CD4-positive, alpha-beta T cell treated with Interleukin-4 for 1 hour (primary cell): ENCODE measurements at regions not wholly inside any gene's neighbourhood (a gene's known extent, or its start where the extent isn't known, plus 50 kb on each side); places are given as distances from the start of the nearest gene placed in this dataset.
"Not testable (repeated sequence)": the region's sequence is repeated elsewhere in the genome, so short reads cannot be mapped to it uniquely, and the experiment has no call there.

Experiments
- DNase-seq, 2 donors: peaks; one replicate each; pipeline ENCODE4 v3.0.0-alpha.2; 2020 to 2022

DNA sequence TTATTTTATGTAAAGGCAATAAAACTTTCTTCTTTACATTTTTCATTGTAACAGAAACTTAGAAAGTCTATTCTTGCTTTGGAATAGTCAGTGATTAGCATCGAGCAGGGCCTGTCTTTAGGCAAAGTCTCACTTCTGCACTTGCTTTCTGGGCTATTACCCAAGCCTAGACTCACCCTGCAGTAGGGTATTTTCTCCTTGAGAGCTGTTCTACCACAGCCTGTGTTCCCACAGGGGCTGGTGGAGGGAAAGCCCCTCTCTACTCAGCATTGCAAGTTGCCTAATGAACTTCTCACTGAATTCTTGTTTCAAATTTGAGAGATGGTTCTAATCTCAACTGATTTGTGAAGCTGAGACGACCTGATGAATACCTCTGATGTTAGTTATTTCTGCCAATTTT is 111.7 kb upstream of the KLHL14 start:
- peak in 1 of 2 donors; percentile 57 for DNase-seq

DNA sequence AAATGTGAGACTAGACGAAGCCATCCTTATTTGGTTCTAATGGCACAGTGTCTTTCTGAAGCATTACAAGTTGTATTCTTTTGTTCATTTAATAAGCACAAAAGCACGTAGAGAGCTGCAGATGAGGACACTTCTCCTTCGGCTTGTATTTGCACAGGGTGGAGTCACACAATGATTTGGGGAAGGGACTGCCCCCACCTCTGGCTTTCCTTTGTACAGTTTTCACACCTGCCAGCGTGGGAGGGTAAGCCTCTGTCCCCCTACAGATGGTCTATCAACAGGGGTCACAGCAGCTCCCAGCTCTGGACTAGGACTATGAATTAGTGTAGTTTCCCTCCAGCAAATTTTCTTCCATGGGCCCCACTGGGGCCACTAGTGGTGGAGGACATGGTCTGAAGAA is 108.2 kb upstream of the KLHL14 start:
- peak in 1 of 2 donors; percentile 12 for DNase-seq

DNA sequence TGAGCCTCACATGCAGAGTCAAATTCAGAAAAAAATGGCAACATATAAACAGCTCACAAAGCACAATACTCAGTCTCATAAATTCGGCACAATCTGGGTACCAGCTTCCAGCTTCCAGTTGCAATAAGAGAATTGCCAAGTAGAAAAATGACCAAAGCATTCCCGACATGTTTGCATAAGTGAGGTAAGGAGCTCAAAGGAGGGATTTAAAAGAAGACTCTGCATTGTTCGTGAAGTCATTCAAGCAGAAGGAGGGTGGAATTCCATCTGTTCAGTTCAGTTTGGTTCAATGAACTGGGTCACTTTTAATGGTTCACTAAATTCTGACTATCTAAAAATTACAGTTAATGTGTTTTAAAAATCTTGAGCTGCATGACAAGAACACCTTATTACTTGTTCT is 106.7 kb upstream of the KLHL14 start:
- DNase-seq = no peak

- no peak for DNase-seq
Observed at GRCh38 chr18:32878436-32878835, 105.6 kb upstream of the KLHL14 start.

- DNase-seq = no peak
Observed at GRCh38 chr18:32877371-32877770, 104.5 kb upstream of the KLHL14 start.

DNA sequence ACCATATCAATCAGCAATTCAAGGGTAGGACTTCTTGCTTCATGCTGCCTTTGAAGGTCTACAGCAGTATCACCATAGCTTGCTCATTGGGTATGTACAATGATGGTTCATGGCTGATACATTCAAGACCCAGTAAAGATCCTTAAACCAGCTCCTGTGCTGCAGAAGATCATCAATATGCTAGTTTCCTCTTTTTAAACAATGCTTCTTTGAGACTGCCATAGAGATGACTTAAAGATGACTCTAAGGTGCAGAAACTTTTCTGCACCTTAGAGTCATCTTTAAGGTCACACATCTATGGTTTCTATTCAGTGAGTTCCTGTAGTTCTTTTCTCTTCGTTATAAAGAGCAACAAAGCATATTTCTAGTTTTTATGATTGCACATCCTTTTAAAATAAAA is 102.8 kb upstream of the KLHL14 start:
- no peak for DNase-seq

DNA sequence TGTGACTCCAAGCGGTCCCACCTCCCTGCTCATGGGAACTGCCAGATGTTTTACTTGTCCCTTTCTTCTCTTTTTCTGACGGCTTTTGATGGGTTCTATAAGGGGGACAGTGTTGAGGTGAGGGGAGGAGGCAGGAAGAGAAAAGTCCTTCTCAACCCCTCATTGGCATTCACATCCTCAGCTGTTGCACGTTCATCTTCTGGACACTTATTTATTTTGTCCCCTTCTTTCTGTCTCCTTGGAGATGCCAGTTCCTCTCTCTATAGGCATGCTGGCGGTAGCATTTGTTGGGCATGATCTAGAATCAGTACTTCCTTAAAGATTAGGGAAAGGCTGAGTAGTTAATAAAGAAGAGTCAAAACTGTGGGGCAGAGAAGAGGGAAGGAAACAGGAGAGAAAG is 99.0 kb upstream of the KLHL14 start:
- DNase-seq = no peak

DNA sequence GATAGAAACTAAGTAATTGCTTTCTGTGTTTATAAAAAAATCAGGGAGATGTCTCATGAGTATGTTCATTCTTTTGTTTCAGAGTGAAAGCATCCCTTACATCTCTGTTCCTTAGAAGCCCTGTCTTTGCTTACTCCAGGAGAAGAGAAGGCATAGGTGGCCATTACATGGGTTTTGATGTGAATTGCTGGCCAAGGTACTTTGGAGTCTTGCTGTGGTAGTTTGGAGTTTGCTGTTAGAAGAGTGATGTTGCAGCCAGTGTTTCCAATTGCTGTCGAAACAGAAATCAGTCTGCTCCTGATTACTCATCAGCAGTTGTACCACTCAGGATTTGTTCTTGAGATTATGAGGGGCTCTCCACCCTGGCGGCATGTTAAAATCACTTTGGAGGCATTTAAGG is 97.8 kb upstream of the KLHL14 start:
- DNase-seq = no peak

DNA sequence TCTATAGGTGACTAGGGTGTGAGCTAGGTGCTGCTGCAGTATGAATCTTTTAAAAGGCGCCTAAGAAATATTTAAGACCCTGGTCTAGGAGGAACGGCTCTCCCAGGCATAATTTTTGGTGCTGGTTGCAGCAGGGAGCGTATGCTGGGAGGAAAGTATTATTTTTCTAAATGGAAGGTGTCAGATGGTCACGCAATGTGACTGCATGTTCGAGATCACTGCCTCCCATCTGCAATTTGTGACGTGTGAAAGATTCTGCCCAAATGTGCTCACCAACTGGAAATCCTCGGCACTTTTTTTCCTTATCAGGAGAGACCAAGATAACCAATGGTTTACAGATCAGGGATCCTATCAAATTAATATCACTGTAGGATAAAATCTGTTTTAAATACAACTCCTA is 95.6 kb upstream of the KLHL14 start:
- DNase-seq = peak in 1 of 2 donors; percentile 34

- no peak for DNase-seq
Observed at GRCh38 chr18:32867936-32868335, 95.1 kb upstream of the KLHL14 start.

DNA sequence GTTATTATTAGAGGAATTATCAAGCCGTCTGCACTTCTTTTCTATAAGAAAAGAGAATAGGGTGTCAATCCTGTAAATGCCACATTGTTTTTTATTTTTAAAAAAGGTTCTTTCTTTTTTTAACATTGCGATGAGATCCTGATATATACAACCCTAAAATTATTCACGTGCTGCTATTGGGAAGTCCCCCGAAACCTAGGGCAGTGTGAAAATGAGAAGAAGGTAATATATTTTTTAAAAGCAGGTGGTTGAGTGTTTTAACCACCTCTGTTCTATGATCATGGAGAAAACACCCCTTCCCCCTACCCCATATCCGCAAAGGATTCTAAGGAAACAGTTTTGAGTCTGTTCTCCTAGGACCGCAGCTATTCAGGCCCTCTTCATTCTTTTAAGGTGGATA is 94.5 kb upstream of the KLHL14 start:
- no peak for DNase-seq

DNA sequence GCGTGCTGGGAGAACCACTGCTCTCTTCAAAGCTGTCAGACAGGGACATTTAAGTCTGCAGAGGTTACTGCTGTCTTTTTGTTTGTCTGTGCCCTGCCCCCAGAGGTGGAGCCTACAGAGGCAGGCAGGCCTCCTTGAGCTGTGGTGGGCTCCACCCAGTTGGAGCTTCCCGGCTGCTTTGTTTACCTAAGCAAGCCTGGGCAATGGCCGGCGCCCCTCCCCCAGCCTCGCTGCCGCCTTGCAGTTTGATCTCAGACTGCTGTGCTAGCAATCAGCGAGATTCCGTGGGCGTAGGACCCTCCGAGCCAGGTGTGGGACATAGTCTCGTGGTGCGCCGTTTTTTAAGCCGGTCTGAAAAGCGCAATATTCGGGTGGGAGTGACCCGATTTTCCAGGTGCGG is 89.2 kb upstream of the KLHL14 start:
- not testable (repeated sequence) for DNase-seq

DNA sequence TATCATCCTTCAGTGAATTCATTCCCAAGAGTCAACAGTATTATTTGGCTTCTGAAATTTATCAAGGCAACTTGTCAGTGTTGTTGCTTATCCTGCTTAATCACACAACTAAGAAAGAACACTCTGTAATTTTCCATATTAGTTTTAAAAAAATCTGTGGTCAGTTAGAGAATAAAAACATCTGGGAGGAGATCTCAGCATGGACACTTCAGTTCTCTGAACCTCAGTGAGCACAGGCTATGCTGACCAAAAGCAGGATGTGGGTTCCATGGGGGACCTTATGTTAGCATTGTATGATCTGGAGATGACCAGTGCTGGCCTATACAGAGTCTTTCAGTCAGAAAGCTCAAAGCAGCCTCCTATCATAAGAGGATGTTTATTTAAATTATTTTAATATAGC is 79.1 kb upstream of the KLHL14 start:
- DNase-seq = no peak

GRCh38 chr18:32848826-32849225 is 76.0 kb upstream of the KLHL14 start:
- no peak for DNase-seq

DNA sequence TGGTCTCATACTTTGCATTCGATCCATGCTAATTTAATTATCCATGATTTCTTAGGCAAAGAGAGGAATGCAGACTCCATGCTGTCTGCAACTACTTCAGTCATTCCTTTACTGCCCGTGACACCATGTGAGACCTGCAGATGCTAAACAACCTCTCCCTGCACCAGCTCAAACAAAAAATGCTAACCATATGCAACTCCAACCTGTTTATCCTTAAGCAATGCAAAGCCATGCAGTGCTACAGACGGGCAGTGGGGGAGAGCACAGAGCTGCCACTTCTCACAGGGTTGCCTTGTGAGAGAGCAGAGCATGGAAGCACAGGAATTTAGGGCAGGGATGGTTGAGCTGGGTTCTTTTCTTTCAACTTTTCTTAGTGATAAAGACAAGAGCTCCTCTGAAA is 74.9 kb upstream of the KLHL14 start:
- DNase-seq = no peak

DNA sequence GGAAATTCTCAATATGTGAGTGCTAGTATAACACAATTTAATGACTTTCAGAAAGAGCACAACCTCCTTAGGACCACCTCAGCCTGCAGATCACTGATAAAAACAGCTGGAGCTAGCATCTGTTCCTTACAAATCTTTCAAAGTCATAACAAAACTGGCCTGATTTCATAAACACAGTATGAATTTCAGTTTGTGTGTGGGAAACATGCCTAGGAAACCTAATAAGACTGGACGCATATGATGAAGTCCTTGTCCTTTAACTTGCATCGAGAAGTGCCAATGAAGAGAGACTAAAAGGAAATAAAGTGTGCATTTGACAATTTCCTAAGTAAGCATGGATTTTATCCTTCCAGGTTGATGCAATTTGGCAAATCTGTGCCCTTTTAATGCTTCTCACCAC is 74.1 kb upstream of the KLHL14 start:
- no peak for DNase-seq

DNA sequence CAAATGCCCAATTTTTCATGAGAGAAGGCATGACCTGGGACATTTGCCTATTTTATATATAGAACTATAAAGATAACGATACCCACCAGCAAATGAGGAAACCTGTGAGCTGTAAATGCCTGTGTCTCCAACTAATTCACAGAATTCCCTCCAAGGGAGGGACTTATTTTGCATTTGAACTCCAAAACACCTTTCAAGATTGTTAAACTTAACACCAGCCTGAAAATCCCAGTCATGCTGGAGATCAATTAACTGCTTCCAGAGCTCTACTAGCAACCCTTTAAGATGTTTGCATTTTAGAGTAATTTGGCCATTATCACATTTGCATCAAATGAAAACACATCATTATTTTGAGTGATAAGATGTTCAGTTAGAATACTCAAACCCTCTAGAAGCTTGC is 68.1 kb upstream of the KLHL14 start:
- no peak for DNase-seq

DNA sequence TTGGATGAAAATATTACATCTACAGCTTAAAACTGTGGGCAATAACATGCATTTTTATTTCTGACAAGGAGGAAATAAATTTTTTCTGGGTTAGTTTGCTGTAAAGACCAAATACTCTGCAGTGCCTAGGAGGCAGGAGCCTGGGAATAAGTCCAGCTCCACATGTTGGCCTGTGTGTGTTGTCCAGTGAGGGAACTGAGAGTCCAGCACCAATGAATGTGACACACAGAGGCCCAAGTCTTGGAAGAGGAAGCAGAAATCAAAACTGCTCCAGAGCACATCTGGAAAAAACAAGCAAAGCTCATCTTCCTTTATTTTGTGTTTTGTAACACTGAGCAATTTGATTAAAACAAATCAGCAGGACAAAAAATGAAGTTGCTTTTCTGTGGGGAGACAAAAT is 63.1 kb upstream of the KLHL14 start:
- no peak for DNase-seq

GRCh38 chr18:32831781-32832180 is 59.0 kb upstream of the KLHL14 start:
- no peak for DNase-seq

- DNase-seq = no peak
Observed at GRCh38 chr18:32823226-32823625, 50.4 kb upstream of the KLHL14 start.
